HG02798 (cell line): ENCODE measurements at regions not wholly inside any gene's neighbourhood (a gene's known extent, or its start where the extent isn't known, plus 50 kb on each side); places are given as distances from the start of the nearest gene placed in this dataset.

Experiments used
- ATAC-seq: cut with Tn5 transposase; IDR thresholded peaks from one replicate; pipeline ENCODE4 v1.9.1; 2021; ENCODE audit warnings: mild to moderate bottlenecking; ENCODE audit not compliant: unreplicated experiment, poor library complexity

DNA sequence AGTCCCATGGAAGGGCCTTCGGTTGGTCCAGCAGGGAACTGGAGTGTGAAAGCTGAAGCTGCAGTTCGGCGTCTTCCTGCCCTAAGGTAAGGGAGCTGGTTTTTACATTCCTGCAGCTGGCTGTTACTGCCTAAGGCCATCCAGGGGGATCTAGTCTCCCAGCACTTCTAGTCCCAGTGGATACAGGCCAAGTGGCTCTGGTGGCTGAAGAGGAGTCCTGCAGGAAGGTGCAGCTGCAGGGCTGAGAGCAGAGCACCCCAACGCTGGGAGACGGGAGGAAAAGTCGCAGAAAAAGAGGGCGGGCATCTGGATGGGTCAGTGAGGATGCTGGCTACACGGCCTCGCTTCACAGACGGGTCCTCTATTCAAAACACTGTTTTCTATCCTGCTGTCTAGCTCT, 225.0 kb upstream of the HS6ST1 start:
- ATAC-seq = no peak

DNA sequence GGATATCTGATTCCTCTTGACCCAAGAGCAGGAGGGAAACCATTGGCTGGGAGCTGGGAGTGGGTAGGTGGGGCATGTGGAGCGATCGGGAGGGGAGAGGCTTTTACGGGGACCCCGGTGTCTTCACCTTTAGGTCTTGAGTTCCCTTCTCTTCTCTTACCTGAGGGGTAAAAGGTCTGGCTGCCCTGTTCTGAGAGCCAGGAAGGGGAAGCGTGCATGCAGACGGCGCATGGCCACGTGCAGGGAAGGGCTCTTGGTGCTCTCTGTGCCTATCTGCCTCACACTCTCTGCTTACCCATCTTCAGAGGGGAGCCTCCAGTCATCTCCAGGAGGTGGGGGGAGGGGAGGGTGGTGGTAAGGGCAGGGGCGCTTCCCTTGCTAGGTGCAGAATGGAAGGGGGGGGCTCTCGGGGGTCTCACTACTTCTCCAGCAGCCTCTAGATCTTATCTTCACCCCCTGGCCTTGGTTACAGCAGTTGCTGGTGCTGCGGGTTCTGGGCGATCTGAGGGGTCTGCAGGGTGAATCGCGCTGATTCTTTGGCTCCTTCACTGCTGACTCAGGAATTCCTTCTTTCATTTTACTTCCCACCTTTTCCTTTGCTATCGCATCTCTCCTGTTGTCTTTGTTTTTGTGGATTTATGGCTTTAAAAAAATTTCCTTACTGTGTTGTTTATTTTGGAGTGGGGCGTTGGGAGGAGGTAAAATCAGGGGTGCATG, 225.8 kb upstream of the HS6ST1 start:
- ATAC-seq = no peak

DNA sequence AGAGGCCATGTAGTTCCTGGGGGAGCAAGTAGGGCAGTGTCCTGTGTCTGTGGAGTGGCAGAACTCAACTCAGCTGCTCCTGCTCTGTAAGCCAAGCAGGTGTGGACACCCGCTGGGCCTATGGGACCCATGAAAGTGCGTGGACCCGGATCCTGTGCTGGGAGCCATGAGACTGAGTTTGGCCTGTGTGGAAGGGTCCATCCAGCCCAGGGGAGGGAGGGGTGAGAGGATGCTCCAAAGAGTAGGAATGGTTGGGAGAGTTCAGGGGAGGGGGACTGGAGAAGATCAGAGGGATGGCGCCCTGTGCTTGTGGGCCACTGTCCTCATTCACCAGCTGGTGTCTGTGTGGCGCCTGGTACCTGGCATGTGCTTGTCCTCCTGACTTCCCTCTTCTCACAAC, 226.4 kb upstream of the HS6ST1 start:
- no peak for ATAC-seq

DNA sequence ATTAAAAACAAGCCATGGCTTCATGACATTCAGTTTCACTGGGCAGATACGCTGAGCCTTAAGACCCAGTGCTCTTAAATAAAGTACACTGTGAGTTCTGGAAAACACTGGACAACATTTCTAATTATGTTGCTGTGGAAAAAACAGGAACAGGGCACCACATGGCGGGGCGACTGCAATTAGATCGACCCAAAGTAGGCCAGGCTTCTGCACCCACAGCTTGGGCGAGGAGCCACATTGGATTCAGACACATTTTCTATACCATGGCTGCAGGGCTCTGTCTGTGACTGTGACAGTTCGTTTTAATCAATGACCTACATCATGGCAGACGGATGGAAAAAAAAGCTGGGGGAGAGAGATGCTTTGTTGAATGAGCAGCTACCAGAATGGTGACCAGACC, 227.2 kb upstream of the HS6ST1 start:
- ATAC-seq = no peak

DNA sequence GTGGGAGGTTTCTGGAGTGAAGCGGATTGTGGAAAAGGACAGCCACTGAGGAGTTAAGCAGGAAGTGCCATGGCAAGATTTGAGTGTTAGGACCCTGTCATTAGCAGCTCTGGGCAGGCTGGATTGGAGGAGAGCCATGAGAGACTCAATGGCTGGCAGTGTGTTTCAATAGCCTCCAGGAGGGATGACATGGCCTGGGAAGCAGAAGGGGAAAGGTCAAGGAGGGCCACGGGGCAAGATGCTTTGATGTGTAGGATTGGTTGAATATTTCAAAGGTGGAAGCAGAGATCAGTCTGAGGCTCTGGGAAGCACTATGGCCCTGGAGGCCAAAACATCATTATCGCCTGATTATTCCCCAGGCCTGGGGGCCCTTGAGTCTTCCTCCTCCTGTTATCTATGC, 229.0 kb upstream of the HS6ST1 start:
- no peak for ATAC-seq

DNA sequence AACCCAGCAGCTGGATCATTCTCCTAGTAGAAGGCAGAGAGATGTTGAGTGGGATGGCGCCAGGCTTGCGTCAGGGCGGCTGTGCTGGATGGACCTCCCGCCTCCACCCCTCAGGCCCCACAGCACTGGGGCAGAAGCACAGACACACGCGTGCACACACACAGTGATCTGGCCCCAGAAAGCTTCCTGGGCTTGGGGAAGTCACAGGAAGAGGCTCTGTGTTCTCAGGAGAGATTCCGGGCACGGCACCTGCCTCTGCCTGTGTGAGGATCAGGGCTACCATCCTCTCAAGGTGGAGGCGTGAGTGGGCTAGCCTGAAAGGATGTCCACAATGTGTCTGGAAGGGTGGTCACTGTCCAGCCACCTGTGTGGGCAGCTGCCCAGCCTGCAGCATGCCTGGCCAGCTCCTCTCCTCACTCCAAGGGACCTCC, 229.8 kb upstream of the HS6ST1 start:
- no peak for ATAC-seq

DNA sequence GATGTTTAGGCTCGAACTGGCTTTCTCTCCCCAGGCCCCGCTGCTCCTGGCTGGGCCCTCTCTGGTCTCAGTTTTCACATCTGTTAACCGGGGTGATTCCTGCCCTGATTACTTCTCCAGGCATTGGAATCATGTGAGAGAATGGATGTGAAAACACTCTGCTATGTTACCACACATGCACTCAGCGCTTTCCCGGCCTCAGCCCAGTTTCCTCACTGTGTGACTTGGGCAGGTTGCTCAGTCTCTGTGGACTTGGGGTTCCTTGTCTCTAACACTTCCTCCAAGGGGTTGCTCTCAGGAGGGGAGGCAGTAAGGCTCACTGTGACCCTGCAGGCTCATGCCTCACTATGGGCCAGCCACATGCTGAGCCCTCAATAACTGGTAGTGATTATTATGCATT, 230.4 kb upstream of the HS6ST1 start:
- ATAC-seq = no peak

DNA sequence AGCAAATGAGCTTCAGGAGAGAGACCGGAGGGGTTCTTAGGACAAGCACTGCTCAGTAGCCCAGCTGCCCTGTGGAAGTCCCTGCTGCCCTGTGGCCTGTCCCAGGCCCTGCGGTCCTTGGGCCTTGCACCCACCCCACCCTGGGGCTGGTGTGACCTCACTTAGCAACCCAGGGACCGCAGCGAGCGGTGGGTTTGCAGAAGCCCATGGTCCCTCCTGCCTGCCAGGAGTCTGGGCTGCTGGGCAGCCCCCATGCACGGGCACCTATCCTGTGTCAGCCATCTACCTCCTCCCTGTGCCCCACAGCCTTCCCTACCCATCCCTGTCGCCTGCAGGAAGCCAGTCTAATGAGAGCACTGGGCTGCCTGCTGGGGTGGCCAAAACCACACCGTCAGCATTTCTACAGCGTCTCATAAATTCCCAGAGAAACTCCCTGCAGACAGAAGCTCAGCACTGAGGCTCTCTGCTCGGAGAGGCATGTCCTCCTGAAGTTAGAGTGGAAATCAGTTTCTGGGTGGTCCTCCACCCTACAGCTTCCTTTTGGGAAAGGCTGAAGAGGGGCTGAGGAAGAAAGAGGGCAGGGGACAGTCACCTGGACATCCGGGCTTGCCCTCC, 231.1 kb upstream of the HS6ST1 start:
- no peak for ATAC-seq

DNA sequence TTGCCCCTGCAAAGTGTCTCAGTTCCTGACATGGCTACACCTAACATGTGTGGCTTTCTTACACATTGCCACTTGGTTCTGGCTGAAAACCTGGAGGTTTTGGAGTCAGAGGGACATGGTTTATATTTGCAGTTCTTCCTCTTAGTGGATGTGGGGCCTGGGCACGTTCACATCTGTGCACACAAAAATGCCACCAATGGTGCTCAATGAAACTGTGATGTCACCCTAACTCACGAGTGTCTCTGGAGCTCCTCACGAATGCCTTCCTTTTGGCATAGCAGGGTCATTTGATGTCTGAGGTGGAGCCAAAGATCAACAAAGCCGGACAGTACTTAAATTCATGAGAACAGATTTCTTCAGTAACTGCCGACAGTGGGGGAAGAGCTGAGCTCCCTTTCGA, 231.7 kb upstream of the HS6ST1 start:
- ATAC-seq = no peak

DNA sequence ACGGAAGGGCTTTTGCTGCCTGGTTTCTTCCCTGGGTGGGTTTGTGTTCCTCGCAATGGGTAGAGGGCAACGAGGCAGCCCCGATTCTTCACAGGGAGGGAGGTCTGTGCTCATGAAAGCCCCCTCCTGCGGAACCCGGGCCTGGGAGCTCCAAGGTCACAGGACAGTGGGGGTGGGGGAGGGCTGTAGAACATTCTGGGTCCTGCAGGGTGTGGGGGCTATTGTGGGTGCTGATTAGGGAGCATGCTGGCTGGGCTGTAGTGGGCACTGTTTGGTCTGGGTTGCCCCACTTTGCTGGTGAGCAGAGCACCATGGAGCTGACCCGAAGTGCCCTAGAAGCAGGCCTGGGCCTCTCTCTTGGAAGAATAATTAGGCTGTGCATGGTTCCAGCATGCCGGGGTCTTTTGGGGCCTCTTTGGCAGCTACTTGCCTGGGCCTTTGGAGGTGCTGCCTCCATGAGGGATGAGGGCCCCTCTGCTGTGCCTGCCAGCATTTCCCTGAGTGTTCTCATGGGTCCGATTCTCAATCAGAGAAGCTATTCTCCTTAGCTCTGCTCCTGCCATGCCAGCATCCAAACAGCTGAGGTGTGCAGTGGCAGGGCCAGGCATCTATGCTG, 232.2 kb upstream of the HS6ST1 start:
- no peak for ATAC-seq

DNA sequence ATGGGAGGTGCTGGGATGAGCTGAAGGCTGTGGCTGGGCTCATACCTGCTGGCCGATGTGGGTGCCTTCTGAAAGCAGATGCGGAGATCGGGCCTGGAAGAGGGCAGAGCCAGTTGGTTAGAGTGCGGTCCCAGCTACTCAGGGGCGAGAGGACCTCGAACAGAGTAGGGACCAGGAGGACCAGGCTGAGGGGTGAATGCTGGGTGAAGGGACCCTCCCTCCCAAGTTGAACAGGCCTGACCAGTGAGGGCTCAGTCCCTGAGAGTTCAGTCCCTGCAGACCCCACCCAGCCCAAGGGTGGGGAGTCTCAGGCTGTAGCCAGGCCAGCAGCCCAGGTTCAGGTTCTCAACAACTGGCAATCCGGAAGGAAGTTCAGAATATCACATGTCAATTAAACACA, 232.8 kb upstream of the HS6ST1 start:
- ATAC-seq = no peak

DNA sequence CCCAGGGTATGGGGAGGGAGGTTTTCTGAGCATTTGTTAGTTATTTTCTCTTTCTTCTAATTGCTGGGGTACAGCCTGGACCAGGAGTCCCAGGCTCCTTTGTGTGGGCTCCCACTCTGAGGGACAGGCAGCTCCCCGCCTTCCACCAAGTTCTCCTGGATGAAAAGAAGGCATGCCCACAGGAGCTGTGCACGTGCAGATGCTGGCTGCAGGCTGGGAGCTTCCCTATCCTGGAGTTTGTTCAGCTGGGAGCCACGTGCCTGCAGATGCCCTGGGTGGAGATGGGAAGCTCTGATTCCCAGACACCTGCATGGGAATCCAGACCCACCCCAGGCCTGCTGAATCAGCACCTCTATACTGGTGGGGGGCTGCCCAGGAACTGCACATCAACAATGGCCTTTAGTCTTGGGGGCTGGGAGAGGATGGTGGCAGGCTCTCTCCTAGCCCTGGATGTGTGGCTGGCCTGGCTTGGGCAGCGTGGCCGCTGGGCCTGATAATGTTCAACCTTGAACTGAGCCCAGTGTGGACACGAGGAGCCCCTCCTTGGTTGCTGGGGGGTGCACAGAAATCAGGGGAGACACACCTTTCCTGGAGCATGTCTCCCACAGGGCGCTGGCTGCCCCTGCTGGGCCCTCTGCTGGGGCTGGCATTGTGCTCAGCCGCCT, 233.6 kb upstream of the HS6ST1 start:
- ATAC-seq = no peak

DNA sequence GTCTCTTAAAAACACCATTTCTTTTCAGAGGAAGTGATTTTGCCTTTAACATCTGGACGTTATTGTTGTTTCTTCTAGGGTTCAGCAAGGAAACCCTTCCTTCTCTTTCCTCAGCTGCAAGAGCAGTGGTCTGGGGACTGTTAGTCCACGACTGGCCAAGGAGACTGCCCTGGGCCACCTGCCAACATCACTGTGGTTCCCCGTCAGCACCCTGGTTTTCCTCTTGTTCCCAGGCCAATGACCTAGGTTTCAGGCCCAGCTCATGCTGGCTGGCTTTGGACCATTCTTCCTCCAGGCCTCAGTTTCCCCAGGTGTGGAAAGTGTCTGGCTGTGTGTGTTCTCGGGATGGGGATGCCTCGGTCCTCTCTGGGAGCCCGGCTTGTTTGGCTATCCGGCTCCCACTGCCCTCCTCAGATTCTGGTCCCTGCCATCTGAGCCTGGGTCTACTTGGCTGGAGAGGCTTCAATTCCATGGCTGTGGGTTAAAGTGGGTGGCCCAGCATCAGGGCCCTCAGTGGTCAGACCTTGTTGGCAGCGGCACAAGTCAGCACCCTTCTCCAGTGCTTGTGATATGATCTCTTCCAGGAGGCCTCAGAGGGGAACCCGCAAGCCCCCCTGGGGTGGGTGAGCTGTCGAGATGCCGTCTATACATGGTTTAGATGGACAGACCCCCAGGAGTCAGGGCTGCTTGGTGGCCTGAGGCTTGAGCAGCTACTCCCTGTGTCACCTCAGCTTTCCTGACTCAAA, 234.3 kb upstream of the HS6ST1 start:
- ATAC-seq = no peak

DNA sequence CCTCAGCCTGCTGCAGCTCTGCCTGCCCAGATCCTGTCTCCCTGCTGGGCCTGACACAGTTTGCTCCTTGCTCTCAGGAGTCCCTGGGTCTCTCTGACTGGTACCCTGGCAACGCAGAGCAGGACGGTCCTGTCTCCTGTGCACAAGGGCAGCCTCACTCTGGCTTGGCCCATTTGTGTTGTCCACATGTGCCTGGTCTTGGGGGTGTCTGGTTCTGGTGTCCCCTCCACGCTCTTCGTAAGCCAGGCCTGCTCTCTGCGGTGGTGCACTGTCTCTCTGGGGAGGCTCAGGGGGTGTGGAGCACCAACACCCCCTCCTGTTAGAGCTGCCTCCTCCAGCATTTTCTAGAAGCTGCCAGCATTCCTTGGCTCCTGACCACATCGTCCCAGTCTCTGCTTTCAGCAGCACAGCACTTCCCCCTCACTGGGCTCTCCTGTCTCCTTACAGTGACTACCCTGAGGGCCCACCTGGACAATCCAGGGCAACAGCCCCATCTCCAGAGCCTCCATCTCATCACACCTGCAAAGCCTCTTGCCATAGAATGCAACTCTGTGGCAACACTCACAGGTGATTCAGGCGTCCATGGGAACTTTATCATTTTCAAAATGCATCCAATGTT, 235.6 kb upstream of the HS6ST1 start:
- ATAC-seq = no peak

DNA sequence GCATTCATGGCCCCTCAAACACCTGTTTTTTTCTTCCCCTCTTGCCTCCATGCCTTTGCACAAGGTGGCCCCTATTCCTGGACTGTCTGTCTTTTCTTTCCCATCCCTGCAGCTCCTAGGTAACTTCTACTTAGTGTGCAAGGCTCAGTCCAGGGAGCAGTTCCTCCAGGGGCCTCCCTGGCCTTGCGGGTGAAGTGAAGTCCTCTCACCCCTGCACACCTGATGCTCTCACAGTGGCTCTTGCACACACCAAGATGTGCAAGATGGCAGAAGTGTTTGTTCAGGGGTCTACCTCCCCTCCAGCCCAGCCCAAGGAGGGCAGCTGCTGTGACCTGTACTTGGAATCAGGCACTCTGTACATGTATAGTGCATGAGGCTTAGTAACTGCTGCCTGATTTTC, 236.8 kb upstream of the HS6ST1 start:
- no peak for ATAC-seq

DNA sequence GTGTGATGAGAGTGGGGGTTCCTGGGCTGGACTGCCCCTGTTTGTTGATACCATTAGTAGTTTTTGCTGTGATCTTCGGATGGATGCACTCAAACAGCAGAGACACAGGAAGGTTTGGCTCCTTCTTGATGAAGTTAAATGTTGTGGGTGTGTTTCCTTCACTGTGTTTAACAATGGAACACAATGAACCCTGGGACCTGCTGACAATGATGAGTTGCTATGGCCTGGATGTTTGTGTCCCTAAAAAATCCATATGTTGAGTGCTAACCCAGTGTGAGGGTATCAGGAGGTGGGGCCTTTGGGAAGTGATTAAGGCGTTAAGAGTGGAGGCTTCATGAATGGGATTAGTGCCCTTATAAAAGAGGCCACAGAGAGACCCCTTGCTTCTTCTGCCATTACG, 237.4 kb upstream of the HS6ST1 start:
- no peak for ATAC-seq

DNA sequence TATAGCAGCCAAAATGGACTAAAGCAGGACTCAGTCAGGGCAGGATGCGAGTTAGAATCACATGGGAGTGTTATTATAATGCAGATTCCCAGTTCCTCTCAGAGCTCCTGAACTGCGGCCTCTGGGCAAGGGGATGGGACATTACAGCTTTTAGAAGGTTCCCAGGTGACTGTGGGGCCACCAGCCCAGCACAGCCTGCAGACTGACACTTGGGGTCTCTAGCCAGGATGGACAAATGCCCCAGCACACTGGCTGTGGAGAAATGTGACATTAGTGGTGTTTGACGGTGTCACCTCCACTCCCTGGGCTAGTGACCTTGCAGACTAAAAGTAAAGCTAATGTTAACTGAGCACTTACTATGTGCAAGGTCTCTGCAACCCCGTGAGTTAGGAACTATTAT, 238.0 kb upstream of the HS6ST1 start:
- no peak for ATAC-seq

DNA sequence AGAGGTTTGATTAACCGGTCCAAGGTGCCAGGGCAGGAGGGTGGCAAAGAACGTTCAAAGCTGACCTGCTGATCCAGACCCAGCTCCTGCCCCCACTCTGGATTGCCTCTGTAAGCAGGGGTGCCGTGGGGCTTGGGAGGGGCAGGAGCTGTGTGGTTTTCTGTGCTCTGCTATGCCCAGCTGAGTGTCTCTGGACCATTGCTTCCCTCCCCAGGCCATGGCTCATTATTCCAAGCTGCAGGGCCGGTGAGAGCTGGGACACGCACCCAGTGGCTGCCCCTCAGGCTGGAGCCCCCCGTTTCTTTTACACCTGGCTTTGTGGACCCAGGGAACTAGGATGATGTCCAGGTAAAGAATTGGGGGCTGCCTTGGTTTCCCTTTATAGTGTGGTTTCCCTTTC, 238.4 kb upstream of the HS6ST1 start:
- no peak for ATAC-seq

DNA sequence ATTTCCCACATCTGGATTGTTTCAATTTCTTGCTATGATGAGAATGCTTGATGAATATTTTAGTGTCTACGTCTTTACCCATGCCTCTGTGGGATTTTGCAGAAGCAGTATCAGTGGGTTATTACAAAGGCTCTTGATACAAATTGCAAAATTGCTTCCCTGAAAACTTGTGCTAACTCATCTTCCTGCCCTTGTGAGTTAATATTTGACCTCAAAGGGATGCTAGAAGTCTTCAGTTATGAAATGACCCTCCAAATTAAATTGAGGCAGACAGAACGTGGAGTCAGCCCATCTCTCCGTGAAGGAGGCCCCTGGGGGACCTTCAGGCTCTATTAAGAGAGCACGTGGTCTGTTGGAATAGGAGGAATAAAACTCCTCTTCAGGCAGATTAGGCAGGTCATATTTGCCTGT, 239.2 kb upstream of the HS6ST1 start:
- ATAC-seq = no peak

DNA sequence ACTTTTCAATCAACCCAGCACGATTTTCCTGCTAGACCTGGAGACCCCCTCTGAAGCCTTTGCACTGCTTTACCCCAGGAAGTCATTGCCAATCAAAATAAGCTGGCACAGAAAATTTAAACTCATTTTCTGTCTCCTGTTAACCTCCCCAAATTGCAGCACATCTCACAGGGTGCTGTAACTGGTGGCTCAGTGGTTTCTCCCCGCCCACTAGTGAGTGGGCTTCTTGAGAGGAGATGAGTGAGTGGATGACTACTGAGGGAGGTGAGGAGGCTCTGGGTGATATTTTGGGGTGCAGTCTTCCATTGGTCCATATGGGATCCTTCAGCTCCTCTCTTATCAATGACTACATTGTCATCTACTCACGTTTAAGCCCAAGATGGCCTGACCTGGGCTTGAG, 239.8 kb upstream of the HS6ST1 start:
- no peak for ATAC-seq
